ENCODE measurements at regions not wholly inside any gene's neighbourhood (a gene's known extent, or its start where the extent isn't known, plus 50 kb on each side); places are given as distances from the start of the nearest gene placed in this dataset.

- Histone ChIP-seq H3K9me3 (replicated peaks in 1 of 3) (no peaks in the 10 kb centered on the region), H3K4me3 (no peak overlapping the region), H3K27ac (no peak overlapping the region), H3K36me3 (replicated peaks in 1 of 2) (no peaks in the 10 kb centered on the region), H3K4me1 (replicated peaks in 1 of 2) (no peaks in the 10 kb centered on the region), H3K27me3 (no peaks in the 10 kb centered on the region)
- peak in 4 of 7 donors; percentile 17 to 58 (median 36) for DNase-seq
- 64 to 83% (median 72%) methylated on average over 1 of the region's 1 CpG for WGBS, 4 donors
- TF ChIP-seq POLR2A (IDR thresholded peaks at IDR 0.05) (no peak), CTCF (IDR thresholded peaks at IDR 0.05) (no peak)
- intact Hi-C loops (cut with DNase I), result no loop called here
Observed at GRCh38 chr4:134027931-134028330, 173.7 kb downstream of the PABPC4L start.

- WGBS, 4 donors, result 65 to 81% (median 72%) methylated on average over 2 of the region's 2 CpGs
- Histone ChIP-seq H3K9me3 (replicated peaks in 1 of 3) (no peaks in the 10 kb centered on the region), H3K36me3 (replicated peaks in 1 of 2) (no peaks in the 10 kb centered on the region), H3K4me1 (replicated peaks in 1 of 2) (no peaks in the 10 kb centered on the region), H3K4me3 (no peak overlapping the region), H3K27ac (no peak overlapping the region), H3K27me3 (no peaks in the 10 kb centered on the region)
- intact Hi-C loops (cut with DNase I), result no loop called here
- DNase-seq, result no peak
- TF ChIP-seq POLR2A (IDR thresholded peaks at IDR 0.05) (no peak), CTCF (IDR thresholded peaks at IDR 0.05) (peak in 2 of 6 experiments; percentile 14 to 28)
Observed at GRCh38 chr4:134024251-134024650, 177.3 kb downstream of the PABPC4L start.

- Histone ChIP-seq H3K4me1 (replicated peaks in 1 of 2) (no peaks in the 10 kb centered on the region), H3K36me3 (replicated peaks in 1 of 2) (no peaks in the 10 kb centered on the region), H3K4me3 (no peak overlapping the region), H3K27me3 (no peaks in the 10 kb centered on the region), H3K27ac (no peak overlapping the region), H3K9me3 (replicated peaks in 1 of 3) (no peaks in the 10 kb centered on the region)
- intact Hi-C loops (cut with DNase I), result no loop called here
- DNase-seq, result no peak
- no peak for TF ChIP-seq POLR2A (IDR thresholded peaks at IDR 0.05)
- TF ChIP-seq CTCF (IDR thresholded peaks at IDR 0.05), result no peak
- WGBS, 4 donors, result 42 to 55% (median 52%) methylated on average over 1 of the region's 1 CpG
Observed at GRCh38 chr4:134019657-134020056, 181.9 kb downstream of the PABPC4L start.

GRCh38 chr4:134018846-134019245 is 182.7 kb downstream of the PABPC4L start:
- DNase-seq, result no peak
- Histone ChIP-seq H3K27me3 (no peaks in the 10 kb centered on the region), H3K4me1 (replicated peaks in 1 of 2) (no peaks in the 10 kb centered on the region), H3K36me3 (replicated peaks in 1 of 2) (no peaks in the 10 kb centered on the region), H3K4me3 (no peak overlapping the region), H3K27ac (no peak overlapping the region), H3K9me3 (replicated peaks in 1 of 3) (no peaks in the 10 kb centered on the region)
- intact Hi-C loops (cut with DNase I), result no loop called here
- TF ChIP-seq CTCF (IDR thresholded peaks at IDR 0.05), result no peak
- TF ChIP-seq POLR2A (IDR thresholded peaks at IDR 0.05), result no peak

Data from adrenal gland (tissue), 9 donors.